T-helper 17 cell (primary cell): ENCODE measurements at regions not wholly inside any gene's neighbourhood (a gene's known extent, or its start where the extent isn't known, plus 50 kb on each side); places are given as distances from the start of the nearest gene placed in this dataset.

Source experiments
- ATAC-seq: fragments of 150-1000 bp; cut with Tn5 transposase; 2 replicates; pipeline ENCODE4 v1.10.0; 2021; ENCODE audit warnings: mild to moderate bottlenecking, moderate library complexity
- DNase-seq, 3 donors: peaks; one replicate each; pipeline versions ENCODE4 v3.0.0 to v3.0.0-alpha.2; 2020 to 2021
- H3K9me3 ChIP-seq: one replicate; pipeline ENCODE4 v1.7.0; 2013; ENCODE audit warnings: low read length, mild to moderate bottlenecking; ENCODE audit not compliant: control insufficient read depth, poor library complexity, severe bottlenecking
- H3K27ac Mint-ChIP-seq: one replicate; pipeline ENCODE4 v1.8.0; 2022; ENCODE audit warnings: mild to moderate bottlenecking, moderate library complexity, mixed read lengths
- H3K27me3 Mint-ChIP-seq: one replicate; pipeline ENCODE4 v1.8.0; 2022; ENCODE audit warnings: mixed read lengths
- H3K36me3 Mint-ChIP-seq: one replicate; pipeline ENCODE4 v1.8.0; 2022; ENCODE audit warnings: low read depth, mixed read lengths
- H3K4me1 Mint-ChIP-seq: one replicate; pipeline ENCODE4 v1.8.0; 2022; ENCODE audit warnings: mild to moderate bottlenecking, mixed read lengths
- H3K4me3 Mint-ChIP-seq: one replicate; pipeline ENCODE4 v1.8.0; 2022; ENCODE audit warnings: mild to moderate bottlenecking, moderate library complexity, mixed read lengths

GRCh38 chr19:31804668-31805067 lies 455.4 kb upstream of the TSHZ3 start:
- no peak for ATAC-seq
- Mint-ChIP-seq H3K27me3 (peaks cover 8% of the 10 kb centered on the region), H3K27ac (no peak overlapping the region), H3K36me3 (no peaks in the 10 kb centered on the region), H3K4me1 (no peaks in the 10 kb centered on the region), H3K4me3 (no peak overlapping the region)
- no peaks in the 10 kb centered on the region for H3K9me3 ChIP-seq
- DNase-seq = no peak

GRCh38 chr19:31810536-31811109 lies 461.4 kb upstream of the TSHZ3 start:
- no peaks in the 10 kb centered on the region for H3K4me1 Mint-ChIP-seq
- H3K27me3 Mint-ChIP-seq = no peaks in the 10 kb centered on the region
- no peaks in the 10 kb centered on the region for H3K9me3 ChIP-seq
- ATAC-seq (no peak), DNase-seq (no peak)
- H3K36me3 Mint-ChIP-seq = no peaks in the 10 kb centered on the region
- H3K4me3 Mint-ChIP-seq = no peak overlapping the region
- no peak overlapping the region for H3K27ac Mint-ChIP-seq

- DNase-seq = no peak
- H3K4me3 Mint-ChIP-seq = no peak overlapping the region
- no peaks in the 10 kb centered on the region for H3K27me3 Mint-ChIP-seq
- ATAC-seq = no peak
- H3K9me3 ChIP-seq = no peaks in the 10 kb centered on the region
- no peaks in the 10 kb centered on the region for H3K4me1 Mint-ChIP-seq
- no peak overlapping the region for H3K27ac Mint-ChIP-seq
- no peaks in the 10 kb centered on the region for H3K36me3 Mint-ChIP-seq
Observed at GRCh38 chr19:31817971-31818797, 468.9 kb upstream of the TSHZ3 start.

DNA sequence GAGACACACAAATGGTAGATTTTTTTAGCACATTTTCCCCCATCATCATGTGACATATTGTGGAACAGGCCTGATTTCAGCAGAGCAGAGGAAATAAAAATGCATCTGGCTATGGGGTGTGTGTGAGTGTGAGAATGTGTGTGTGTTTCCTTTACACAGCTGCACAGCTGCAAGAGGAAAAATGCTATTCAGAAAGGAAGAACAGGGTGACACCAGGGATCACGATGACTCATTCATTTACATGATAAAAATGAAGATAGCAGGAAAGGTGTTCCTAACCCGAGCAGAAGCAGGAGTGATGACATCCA lies 469.5 kb upstream of the TSHZ3 start:
- no peaks in the 10 kb centered on the region for H3K27me3 Mint-ChIP-seq
- no peak overlapping the region for H3K27ac Mint-ChIP-seq
- H3K4me3 Mint-ChIP-seq = no peak overlapping the region
- DNase-seq (no peak), ATAC-seq (no peak)
- no peaks in the 10 kb centered on the region for H3K4me1 Mint-ChIP-seq
- H3K9me3 ChIP-seq = no peaks in the 10 kb centered on the region
- H3K36me3 Mint-ChIP-seq = no peaks in the 10 kb centered on the region

DNA sequence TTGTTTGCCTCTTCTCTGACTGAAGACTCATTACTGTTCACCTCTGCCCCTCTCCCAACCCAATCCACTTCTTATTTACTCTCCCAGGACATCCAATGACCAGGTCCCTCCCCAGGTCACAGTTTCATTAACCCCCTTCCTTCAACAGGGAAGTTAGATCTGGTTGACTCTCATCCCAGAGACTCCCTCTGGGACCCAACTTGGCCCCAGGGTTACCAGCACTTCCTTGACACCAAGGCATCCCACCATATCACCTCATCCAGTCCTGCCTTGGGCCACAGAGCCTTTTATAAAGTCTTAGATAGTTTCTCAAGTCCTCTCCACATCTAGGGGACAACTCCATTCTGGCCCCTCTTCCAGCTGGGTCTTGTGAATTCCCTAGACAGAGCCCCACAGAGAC lies 470.6 kb upstream of the TSHZ3 start:
- Mint-ChIP-seq H3K36me3 (no peaks in the 10 kb centered on the region), H3K4me1 (no peaks in the 10 kb centered on the region), H3K27ac (no peak overlapping the region), H3K27me3 (no peaks in the 10 kb centered on the region), H3K4me3 (no peak overlapping the region)
- DNase-seq (no peak), ATAC-seq (no peak)
- no peaks in the 10 kb centered on the region for H3K9me3 ChIP-seq

GRCh38 chr19:31821346-31821745 lies 472.1 kb upstream of the TSHZ3 start:
- no peaks in the 10 kb centered on the region for H3K36me3 Mint-ChIP-seq
- no peak overlapping the region for H3K27ac Mint-ChIP-seq
- no peak for ATAC-seq

DNA sequence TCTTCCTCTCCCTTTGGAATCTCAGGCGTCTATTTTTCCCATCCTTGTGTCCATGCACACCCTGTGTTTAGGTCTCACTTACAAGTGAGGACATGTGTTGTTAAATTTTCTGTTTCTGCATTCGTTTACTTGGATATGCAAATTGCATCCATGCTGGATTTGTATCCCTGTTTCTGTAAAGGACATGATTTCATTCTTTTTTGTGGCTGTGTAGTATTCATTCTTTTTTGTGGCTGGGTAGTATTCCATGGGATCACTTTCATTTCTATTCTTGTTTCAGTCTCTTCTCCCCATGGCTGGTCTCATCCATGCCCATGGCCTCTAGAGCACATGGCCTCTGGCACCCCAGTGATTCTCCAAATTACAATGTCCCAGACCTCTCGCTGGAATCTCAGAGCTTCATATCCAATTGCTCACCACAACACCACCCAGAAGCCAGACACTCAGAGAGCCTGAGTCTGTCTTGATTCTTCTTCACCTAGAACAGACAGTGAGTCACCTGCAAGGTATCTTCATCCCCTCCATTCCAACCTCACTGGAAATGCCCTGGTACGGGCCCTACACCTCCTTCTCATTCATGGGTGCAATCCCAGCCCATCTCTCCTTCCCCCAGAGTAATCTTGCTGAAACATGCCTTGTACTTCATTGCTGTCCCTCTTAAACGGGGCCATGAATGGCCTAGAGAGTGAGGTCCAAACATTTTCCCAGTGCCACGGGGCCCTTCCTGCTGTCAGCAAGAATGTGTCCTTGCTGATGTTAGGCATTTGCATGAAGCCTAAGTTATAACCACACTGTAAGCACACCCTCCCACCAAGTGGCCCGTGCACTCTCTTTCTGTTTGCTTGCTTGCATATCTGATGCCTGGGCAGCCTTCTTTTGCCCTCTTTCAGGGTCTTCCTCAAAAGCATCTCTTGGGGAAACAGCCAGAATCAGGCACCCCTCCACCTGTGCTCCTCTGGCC lies 476.2 kb upstream of the TSHZ3 start:
- DNase-seq = no peak
- H3K36me3 Mint-ChIP-seq = no peaks in the 10 kb centered on the region
- H3K27ac Mint-ChIP-seq = no peak overlapping the region
- no peaks in the 10 kb centered on the region for H3K9me3 ChIP-seq
- no peak for ATAC-seq
- no peak overlapping the region for H3K4me3 Mint-ChIP-seq
- H3K27me3 Mint-ChIP-seq = no peaks in the 10 kb centered on the region
- H3K4me1 Mint-ChIP-seq = no peaks in the 10 kb centered on the region

More at GRCh38 chr19:31821346-31821745, 472.1 kb upstream of the TSHZ3 start:
- no peaks in the 10 kb centered on the region for H3K27me3 Mint-ChIP-seq
- no peak for DNase-seq
- no peak overlapping the region for H3K4me3 Mint-ChIP-seq
- H3K4me1 Mint-ChIP-seq = no peaks in the 10 kb centered on the region
- no peaks in the 10 kb centered on the region for H3K9me3 ChIP-seq

- ATAC-seq = no peak
- no peak for DNase-seq
- H3K27me3 Mint-ChIP-seq = no peaks in the 10 kb centered on the region
- no peak overlapping the region for H3K4me3 Mint-ChIP-seq
- no peaks in the 10 kb centered on the region for H3K9me3 ChIP-seq
- no peaks in the 10 kb centered on the region for H3K36me3 Mint-ChIP-seq
- no peak overlapping the region for H3K27ac Mint-ChIP-seq
- no peaks in the 10 kb centered on the region for H3K4me1 Mint-ChIP-seq
Observed at GRCh38 chr19:31826325-31826724, 477.1 kb upstream of the TSHZ3 start.

- H3K27ac Mint-ChIP-seq = no peak overlapping the region
- H3K9me3 ChIP-seq = no peaks in the 10 kb centered on the region
- ATAC-seq = no peak
- no peaks in the 10 kb centered on the region for H3K27me3 Mint-ChIP-seq
- no peak for DNase-seq
- no peaks in the 10 kb centered on the region for H3K36me3 Mint-ChIP-seq
- H3K4me1 Mint-ChIP-seq = no peaks in the 10 kb centered on the region
- H3K4me3 Mint-ChIP-seq = no peak overlapping the region
Observed at GRCh38 chr19:31831421-31832175, 482.4 kb upstream of the TSHZ3 start.

- no peak for ATAC-seq
- H3K27ac Mint-ChIP-seq = no peak overlapping the region
Observed at GRCh38 chr19:31832176-31832548, 482.9 kb upstream of the TSHZ3 start.

GRCh38 chr19:31834070-31834469 lies 484.8 kb upstream of the TSHZ3 start:
- H3K4me1 Mint-ChIP-seq = no peaks in the 10 kb centered on the region
- DNase-seq (no peak), ATAC-seq (no peak)
- no peaks in the 10 kb centered on the region for H3K27me3 Mint-ChIP-seq
- no peaks in the 10 kb centered on the region for H3K9me3 ChIP-seq
- H3K27ac Mint-ChIP-seq = no peak overlapping the region
- H3K36me3 Mint-ChIP-seq = no peaks in the 10 kb centered on the region
- H3K4me3 Mint-ChIP-seq = no peak overlapping the region

More at GRCh38 chr19:31832176-31832548, 482.9 kb upstream of the TSHZ3 start:
- H3K36me3 Mint-ChIP-seq = no peaks in the 10 kb centered on the region
- no peaks in the 10 kb centered on the region for H3K9me3 ChIP-seq
- DNase-seq = no peak
- no peaks in the 10 kb centered on the region for H3K4me1 Mint-ChIP-seq
- H3K27me3 Mint-ChIP-seq = no peaks in the 10 kb centered on the region
- no peak overlapping the region for H3K4me3 Mint-ChIP-seq

DNA sequence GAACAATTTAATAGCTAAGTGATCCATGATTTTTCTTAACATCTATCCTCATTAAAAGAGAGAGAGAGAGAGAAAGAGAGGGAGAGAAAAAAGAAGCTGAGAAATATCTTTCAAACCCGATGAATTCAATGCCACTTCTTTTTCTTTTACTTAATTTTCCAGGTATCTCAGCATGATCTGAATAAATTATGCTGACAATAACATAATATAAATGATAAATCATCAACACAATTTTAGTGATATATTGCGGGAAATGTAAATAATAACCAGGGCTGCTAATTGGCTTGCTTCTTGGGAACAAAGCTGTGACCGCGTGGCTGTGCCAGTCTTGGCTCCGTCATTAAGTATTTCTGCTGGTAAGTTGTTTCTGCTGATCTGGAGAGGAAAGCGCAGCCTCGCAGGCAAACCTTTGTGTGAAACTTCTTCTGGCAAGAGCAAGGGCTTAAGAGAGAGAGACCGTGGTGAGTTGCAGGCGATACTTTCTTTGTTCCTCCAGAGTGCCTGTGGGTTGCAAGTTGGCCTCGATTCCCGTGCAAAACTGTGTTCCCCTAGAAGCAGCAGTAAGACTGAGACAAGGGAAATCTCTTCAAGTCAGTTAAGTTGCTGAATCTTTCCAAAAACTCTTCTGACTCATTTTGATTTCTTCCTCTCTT lies 489.1 kb upstream of the TSHZ3 start:
- Mint-ChIP-seq H3K4me3 (no peak overlapping the region), H3K4me1 (no peaks in the 10 kb centered on the region), H3K27me3 (no peaks in the 10 kb centered on the region), H3K27ac (no peak overlapping the region), H3K36me3 (no peaks in the 10 kb centered on the region)
- no peak for ATAC-seq
- H3K9me3 ChIP-seq = no peaks in the 10 kb centered on the region
- DNase-seq = no peak
